ENCODE measurements at regions not wholly inside any gene's neighbourhood (a gene's known extent, or its start where the extent isn't known, plus 50 kb on each side); places are given as distances from the start of the nearest gene placed in this dataset.

DNA sequence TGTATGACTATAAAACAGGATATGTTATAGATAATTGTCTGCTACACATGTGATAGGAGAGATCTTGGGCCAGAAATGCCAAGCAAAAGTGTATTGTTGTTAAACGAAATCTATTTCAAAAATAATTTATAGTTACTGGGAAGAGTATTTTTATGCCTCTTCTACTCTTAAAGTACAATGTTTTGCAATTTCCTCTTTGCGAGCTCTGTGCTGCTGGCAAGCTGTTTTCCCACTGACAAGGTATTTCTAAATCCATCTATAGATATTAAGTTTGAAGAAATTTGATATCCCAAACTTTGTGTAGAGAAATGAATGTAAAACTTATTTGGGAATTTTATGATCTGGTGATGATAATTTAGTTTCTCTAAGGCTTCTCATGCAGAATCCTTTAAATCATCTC, 63.3 kb upstream of the PTGFR start:
- H3K27ac ChIP-seq (ENCODE audit: low read length): no peak overlapping the region
- no peaks in the 10 kb centered on the region for H3K36me3 ChIP-seq (ENCODE audit: control insufficient read depth in 2 of 2, extremely low read depth in 1 of 2, insufficient read depth in 1 of 2, low read length in 1 of 2)
- no peak overlapping the region for H3K4me3 Mint-ChIP-seq
- POLR2A ChIA-PET: no interaction called here
- H3K27me3 Mint-ChIP-seq: peaks cover 2 to 6% of the 10 kb centered on the region in 2 donors
- DNase-seq (no peak), ATAC-seq (replicated peaks in 1 of 4) (no peak)
- H3K4me1 Mint-ChIP-seq: no peaks in the 10 kb centered on the region
- H3K4me3 ChIP-seq (ENCODE audit: control insufficient read depth in 1 of 2, extremely low read depth in 1 of 2, low read length in 1 of 2): no peak overlapping the region
- no peaks in the 10 kb centered on the region for H3K9me3 Mint-ChIP-seq
- H3K36me3 Mint-ChIP-seq: no peaks in the 10 kb centered on the region
- no CpG with 5 or more reads among the region's 2 CpGs for WGBS (ENCODE audit: insufficient coverage)
- H3K27me3 ChIP-seq (replicated peaks in 1 of 2; ENCODE audit: control insufficient read depth in 2 of 2, extremely low read depth in 1 of 2, insufficient read depth in 2 of 2, low read length in 1 of 2): no peaks in the 10 kb centered on the region
- no peaks in the 10 kb centered on the region for H3K4me1 ChIP-seq (ENCODE audit: control insufficient read depth in 1 of 2, extremely low read depth in 1 of 2, insufficient read depth in 2 of 2, low read length in 2 of 2)
- no peaks in the 10 kb centered on the region for H3K9me3 ChIP-seq
- CTCF ChIA-PET: no interaction called here
- H3K27ac Mint-ChIP-seq: no peak overlapping the region

DNA sequence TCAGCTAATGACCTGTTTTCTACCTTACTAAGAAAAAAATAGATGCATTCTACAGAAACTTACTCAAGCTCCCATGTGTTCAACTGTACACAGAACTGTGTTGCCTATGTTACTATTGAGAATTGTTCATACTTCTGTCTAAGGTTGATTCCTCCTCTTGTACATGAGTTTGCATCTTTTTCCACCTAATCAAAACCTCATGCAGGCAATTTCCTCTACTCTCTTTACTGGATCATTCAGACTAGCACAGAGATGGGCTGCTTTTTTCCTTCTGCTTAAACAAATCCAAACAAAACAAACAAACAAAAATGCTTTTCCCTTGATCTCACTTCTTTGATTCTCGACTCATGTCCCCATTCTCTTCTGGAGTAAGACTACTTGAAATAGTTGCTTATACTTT, 58.8 kb upstream of the PTGFR start:
- ATAC-seq (replicated peaks in 1 of 4) (no peak), DNase-seq (no peak)
- Mint-ChIP-seq H3K4me3 (no peak overlapping the region), H3K9me3 (peaks cover 0 to 9% (median 0%) of the 10 kb centered on the region in 3 donors), H3K36me3 (no peaks in the 10 kb centered on the region), H3K27ac (no peak overlapping the region), H3K27me3 (no peaks in the 10 kb centered on the region), H3K4me1 (no peaks in the 10 kb centered on the region)
- no CpG with 5 or more reads among the region's 1 CpG for WGBS (ENCODE audit: insufficient coverage)
- no peak overlapping the region for H3K4me3 ChIP-seq (ENCODE audit: control insufficient read depth in 1 of 2, extremely low read depth in 1 of 2, low read length in 1 of 2)
- no peaks in the 10 kb centered on the region for H3K4me1 ChIP-seq (ENCODE audit: control insufficient read depth in 1 of 2, extremely low read depth in 1 of 2, insufficient read depth in 2 of 2, low read length in 2 of 2)
- no peaks in the 10 kb centered on the region for H3K36me3 ChIP-seq (ENCODE audit: control insufficient read depth in 2 of 2, extremely low read depth in 1 of 2, insufficient read depth in 1 of 2, low read length in 1 of 2)
- H3K27ac ChIP-seq (ENCODE audit: low read length): no peak overlapping the region
- POLR2A ChIA-PET: no interaction called here
- H3K27me3 ChIP-seq (replicated peaks in 1 of 2; ENCODE audit: control insufficient read depth in 2 of 2, extremely low read depth in 1 of 2, insufficient read depth in 2 of 2, low read length in 1 of 2): no peaks in the 10 kb centered on the region
- CTCF ChIA-PET: no interaction called here
- H3K9me3 ChIP-seq: no peaks in the 10 kb centered on the region

DNA sequence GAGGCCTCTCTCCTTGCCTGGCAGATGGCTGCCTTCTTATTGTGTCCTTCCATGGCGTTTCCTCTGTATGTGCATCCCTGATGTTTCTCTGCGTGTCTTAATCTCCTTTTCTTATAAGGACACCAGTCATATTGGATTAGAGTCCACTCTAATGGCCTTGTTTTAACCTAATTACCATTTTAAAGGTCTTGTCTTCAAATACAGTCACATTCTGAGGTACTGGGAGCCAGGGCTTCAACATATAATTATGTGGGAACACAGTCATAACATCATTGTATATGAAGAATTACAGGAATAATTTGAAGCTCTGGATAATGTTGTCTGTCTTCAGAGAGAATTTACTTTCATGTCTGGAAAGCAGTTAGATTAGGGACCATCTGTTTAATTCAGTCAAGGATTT, 56.4 kb upstream of the PTGFR start:
- Mint-ChIP-seq H3K9me3 (peaks cover 0 to 9% (median 0%) of the 10 kb centered on the region in 3 donors), H3K27me3 (no peaks in the 10 kb centered on the region), H3K4me1 (no peaks in the 10 kb centered on the region), H3K4me3 (no peak overlapping the region), H3K36me3 (no peaks in the 10 kb centered on the region), H3K27ac (no peak overlapping the region)
- no peaks in the 10 kb centered on the region for H3K36me3 ChIP-seq (ENCODE audit: control insufficient read depth in 2 of 2, extremely low read depth in 1 of 2, insufficient read depth in 1 of 2, low read length in 1 of 2)
- ChIA-PET POLR2A (interaction anchor here in 1 of 2 donors (0.5 kb wide), 1 partner anchor 553 kb away, joined by 4 read pairs; no protein-coding TSS in a partner anchor), CTCF (no interaction called here)
- DNase-seq (no peak), ATAC-seq (replicated peaks in 1 of 4) (no peak)
- no peaks in the 10 kb centered on the region for H3K4me1 ChIP-seq (ENCODE audit: control insufficient read depth in 1 of 2, extremely low read depth in 1 of 2, insufficient read depth in 2 of 2, low read length in 2 of 2)
- no peaks in the 10 kb centered on the region for H3K27me3 ChIP-seq (replicated peaks in 1 of 2; ENCODE audit: control insufficient read depth in 2 of 2, extremely low read depth in 1 of 2, insufficient read depth in 2 of 2, low read length in 1 of 2)
- H3K4me3 ChIP-seq (ENCODE audit: control insufficient read depth in 1 of 2, extremely low read depth in 1 of 2, low read length in 1 of 2): no peak overlapping the region
- WGBS (ENCODE audit: insufficient coverage): 92% methylated on average over 2 of the region's 2 CpGs
- no peak overlapping the region for H3K27ac ChIP-seq (ENCODE audit: low read length)
- no peaks in the 10 kb centered on the region for H3K9me3 ChIP-seq

DNA sequence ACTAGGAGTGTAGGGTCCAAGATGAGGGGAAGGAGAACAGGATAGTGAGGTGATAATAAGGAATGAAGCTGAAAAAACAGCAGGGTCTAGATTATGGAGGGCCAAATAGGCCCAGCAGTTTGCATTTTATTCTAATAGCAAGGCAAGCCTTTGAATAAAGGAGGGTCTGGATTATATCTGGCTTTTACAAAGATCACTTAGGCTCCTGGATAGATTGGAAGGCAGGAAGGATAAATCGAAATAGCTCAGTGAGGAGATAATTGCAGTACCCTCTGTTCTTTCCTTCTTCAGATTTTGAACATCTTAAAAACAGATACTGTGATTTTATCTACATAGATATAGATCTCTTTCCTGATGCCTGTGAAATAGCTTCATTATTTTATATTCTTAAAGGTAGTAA, 53.8 kb upstream of the PTGFR start:
- Histone ChIP-seq H3K36me3 (ENCODE audit: control insufficient read depth in 2 of 2, extremely low read depth in 1 of 2, insufficient read depth in 1 of 2, low read length in 1 of 2) (no peaks in the 10 kb centered on the region), H3K27ac (ENCODE audit: low read length) (no peak overlapping the region), H3K9me3 (no peaks in the 10 kb centered on the region), H3K4me1 (ENCODE audit: control insufficient read depth in 1 of 2, extremely low read depth in 1 of 2, insufficient read depth in 2 of 2, low read length in 2 of 2) (no peaks in the 10 kb centered on the region), H3K4me3 (ENCODE audit: control insufficient read depth in 1 of 2, extremely low read depth in 1 of 2, low read length in 1 of 2) (no peak overlapping the region), H3K27me3 (replicated peaks in 1 of 2; ENCODE audit: control insufficient read depth in 2 of 2, extremely low read depth in 1 of 2, insufficient read depth in 2 of 2, low read length in 1 of 2) (no peaks in the 10 kb centered on the region)
- ChIA-PET CTCF (no interaction called here), POLR2A (no interaction called here)
- peaks cover 0 to 9% (median 0%) of the 10 kb centered on the region in 3 donors for H3K9me3 Mint-ChIP-seq
- no peak for DNase-seq
- no peaks in the 10 kb centered on the region for H3K36me3 Mint-ChIP-seq
- no peak overlapping the region for H3K27ac Mint-ChIP-seq
- no peak overlapping the region for H3K4me3 Mint-ChIP-seq
- no CpG with 5 or more reads among the region's 1 CpG for WGBS (ENCODE audit: insufficient coverage)
- no peak for ATAC-seq (replicated peaks in 1 of 4)
- no peaks in the 10 kb centered on the region for H3K27me3 Mint-ChIP-seq
- H3K4me1 Mint-ChIP-seq: no peaks in the 10 kb centered on the region

DNA sequence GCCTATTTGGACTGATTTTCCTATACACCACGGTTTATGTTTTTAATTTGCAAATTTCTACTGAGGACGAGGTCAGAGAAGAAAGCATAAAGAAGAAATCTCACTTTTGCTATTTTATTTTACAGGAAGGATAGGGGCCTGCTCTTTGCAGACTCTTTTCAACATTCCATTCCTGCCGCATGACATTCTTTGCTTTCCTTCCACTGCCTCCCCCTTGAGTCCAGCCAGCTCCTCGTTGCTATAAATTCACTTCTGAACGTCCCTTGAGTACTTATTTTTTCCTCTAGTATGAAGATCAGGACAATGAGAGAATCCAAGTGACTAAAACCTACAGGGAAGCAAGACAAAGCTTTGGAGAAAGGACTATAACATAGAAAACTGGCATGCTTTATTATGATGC, 53.4 kb upstream of the PTGFR start:
- H3K27me3 Mint-ChIP-seq: no peaks in the 10 kb centered on the region
- no peaks in the 10 kb centered on the region for H3K36me3 ChIP-seq (ENCODE audit: control insufficient read depth in 2 of 2, extremely low read depth in 1 of 2, insufficient read depth in 1 of 2, low read length in 1 of 2)
- no peaks in the 10 kb centered on the region for H3K27me3 ChIP-seq (replicated peaks in 1 of 2; ENCODE audit: control insufficient read depth in 2 of 2, extremely low read depth in 1 of 2, insufficient read depth in 2 of 2, low read length in 1 of 2)
- no peak overlapping the region for H3K4me3 Mint-ChIP-seq
- no peaks in the 10 kb centered on the region for H3K4me1 ChIP-seq (ENCODE audit: control insufficient read depth in 1 of 2, extremely low read depth in 1 of 2, insufficient read depth in 2 of 2, low read length in 2 of 2)
- H3K27ac Mint-ChIP-seq: no peak overlapping the region
- ChIA-PET POLR2A (no interaction called here), CTCF (no interaction called here)
- DNase-seq: no peak
- no peak overlapping the region for H3K27ac ChIP-seq (ENCODE audit: low read length)
- H3K4me3 ChIP-seq (ENCODE audit: control insufficient read depth in 1 of 2, extremely low read depth in 1 of 2, low read length in 1 of 2): no peak overlapping the region
- no peak for ATAC-seq (replicated peaks in 1 of 4)
- WGBS (ENCODE audit: insufficient coverage): 60% methylated on average over 1 of the region's 5 CpGs
- no peaks in the 10 kb centered on the region for H3K4me1 Mint-ChIP-seq
- peaks cover 0 to 9% (median 0%) of the 10 kb centered on the region in 3 donors for H3K9me3 Mint-ChIP-seq
- H3K9me3 ChIP-seq: no peaks in the 10 kb centered on the region
- no peaks in the 10 kb centered on the region for H3K36me3 Mint-ChIP-seq

DNA sequence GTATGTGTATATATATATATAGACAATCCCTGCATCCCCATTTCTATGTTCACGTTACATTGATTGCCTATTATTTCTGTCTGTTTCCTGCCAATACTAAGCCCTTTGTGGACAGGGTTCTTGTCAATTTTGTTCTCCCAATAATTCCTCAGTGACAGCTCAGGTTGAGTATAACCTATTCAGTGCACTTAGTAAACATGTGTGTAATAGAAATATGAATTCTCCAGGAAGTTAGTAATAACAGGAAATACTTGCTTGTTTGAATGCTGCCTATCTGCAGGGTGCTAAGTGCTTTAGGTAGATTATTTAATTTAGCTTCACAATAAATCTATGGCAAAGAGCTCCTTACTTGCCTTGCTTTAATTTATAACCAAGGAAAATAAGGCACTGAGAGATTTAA, 52.8 kb upstream of the PTGFR start:
- DNase-seq (no peak), ATAC-seq (replicated peaks in 1 of 4) (no peak)
- ChIA-PET POLR2A (no interaction called here), CTCF (no interaction called here)
- no peaks in the 10 kb centered on the region for H3K4me1 Mint-ChIP-seq
- H3K9me3 ChIP-seq: no peaks in the 10 kb centered on the region
- H3K4me3 Mint-ChIP-seq: no peak overlapping the region
- no peaks in the 10 kb centered on the region for H3K4me1 ChIP-seq (ENCODE audit: control insufficient read depth in 1 of 2, extremely low read depth in 1 of 2, insufficient read depth in 2 of 2, low read length in 2 of 2)
- no peak overlapping the region for H3K27ac Mint-ChIP-seq
- no peak overlapping the region for H3K27ac ChIP-seq (ENCODE audit: low read length)
- no peaks in the 10 kb centered on the region for H3K36me3 Mint-ChIP-seq
- H3K4me3 ChIP-seq (ENCODE audit: control insufficient read depth in 1 of 2, extremely low read depth in 1 of 2, low read length in 1 of 2): no peak overlapping the region
- no peaks in the 10 kb centered on the region for H3K36me3 ChIP-seq (ENCODE audit: control insufficient read depth in 2 of 2, extremely low read depth in 1 of 2, insufficient read depth in 1 of 2, low read length in 1 of 2)
- H3K9me3 Mint-ChIP-seq: peaks cover 0 to 9% (median 0%) of the 10 kb centered on the region in 3 donors
- no peaks in the 10 kb centered on the region for H3K27me3 Mint-ChIP-seq
- H3K27me3 ChIP-seq (replicated peaks in 1 of 2; ENCODE audit: control insufficient read depth in 2 of 2, extremely low read depth in 1 of 2, insufficient read depth in 2 of 2, low read length in 1 of 2): no peaks in the 10 kb centered on the region
- no CpG with 5 or more reads among the region's 1 CpG for WGBS (ENCODE audit: insufficient coverage)

DNA sequence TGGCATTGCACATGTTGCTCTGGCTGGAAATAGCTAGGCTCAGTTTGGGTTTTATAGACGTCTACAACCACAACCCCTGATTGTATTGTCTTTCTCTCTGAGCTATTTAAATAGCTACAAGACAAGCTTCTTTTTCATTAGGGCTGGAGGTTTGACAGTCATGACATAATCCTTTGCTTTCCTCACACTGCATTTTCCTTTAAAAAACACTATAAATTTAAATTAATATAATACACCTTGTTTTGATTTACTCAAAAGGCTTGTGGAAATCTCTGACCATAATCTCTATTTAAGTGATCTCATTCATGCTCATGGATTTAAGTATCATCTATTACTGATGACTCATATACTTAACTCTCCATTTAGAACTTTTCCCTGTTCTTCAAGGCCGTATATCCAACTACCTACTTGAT, 50.4 kb upstream of the PTGFR start:
- Mint-ChIP-seq H3K4me1 (no peaks in the 10 kb centered on the region), H3K27me3 (no peaks in the 10 kb centered on the region), H3K36me3 (no peaks in the 10 kb centered on the region), H3K9me3 (no peaks in the 10 kb centered on the region), H3K27ac (no peak overlapping the region), H3K4me3 (no peak overlapping the region)
- ChIA-PET POLR2A (no interaction called here), CTCF (no interaction called here)
- no peaks in the 10 kb centered on the region for H3K4me1 ChIP-seq (ENCODE audit: control insufficient read depth in 1 of 2, extremely low read depth in 1 of 2, insufficient read depth in 2 of 2, low read length in 2 of 2)
- H3K36me3 ChIP-seq (ENCODE audit: control insufficient read depth in 2 of 2, extremely low read depth in 1 of 2, insufficient read depth in 1 of 2, low read length in 1 of 2): no peaks in the 10 kb centered on the region
- ATAC-seq (replicated peaks in 1 of 4) (no peak), DNase-seq (no peak)
- H3K9me3 ChIP-seq: no peaks in the 10 kb centered on the region
- H3K4me3 ChIP-seq (ENCODE audit: control insufficient read depth in 1 of 2, extremely low read depth in 1 of 2, low read length in 1 of 2): no peak overlapping the region
- no peak overlapping the region for H3K27ac ChIP-seq (ENCODE audit: low read length)
- no CpG with 5 or more reads among the region's 2 CpGs for WGBS (ENCODE audit: insufficient coverage)
- no peaks in the 10 kb centered on the region for H3K27me3 ChIP-seq (replicated peaks in 1 of 2; ENCODE audit: control insufficient read depth in 2 of 2, extremely low read depth in 1 of 2, insufficient read depth in 2 of 2, low read length in 1 of 2)
